ENCODE measurements at regions not wholly inside any gene's neighbourhood (a gene's known extent, or its start where the extent isn't known, plus 50 kb on each side); places are given as distances from the start of the nearest gene placed in this dataset.
"Not testable (repeated sequence)": the region's sequence is repeated elsewhere in the genome, so short reads cannot be mapped to it uniquely, and the experiment has no call there.

- Histone ChIP-seq H3K4me1 (ENCODE audit: control insufficient read depth in 5 of 5, insufficient read depth in 5 of 5, low read length in 5 of 5) (no peaks in the 10 kb centered on the region), H3K27ac (ENCODE audit: low read depth in 1 of 2, low read length in 1 of 2) (no peak overlapping the region), H3K27me3 (ENCODE audit: control insufficient read depth in 3 of 3, insufficient read depth in 3 of 3, low read length in 2 of 3) (no peaks in the 10 kb centered on the region), H3K9me3 (ENCODE audit: control insufficient read depth in 4 of 4, insufficient read depth in 3 of 4, low read length in 3 of 4) (no peaks in the 10 kb centered on the region), H3K4me3 (no peak overlapping the region), H3K36me3 (ENCODE audit: control insufficient read depth in 4 of 4, insufficient read depth in 4 of 4, low read length in 4 of 4) (no peaks in the 10 kb centered on the region), H3K9ac (ENCODE audit: insufficient read depth in 1 of 2, low read length in 2 of 2) (no peak overlapping the region)
- ATAC-seq (ENCODE audit: insufficient read depth, low FRiP score) (no peak), DNase-seq (no peak)
- no peak for TF ChIP-seq CTCF (IDR thresholded peaks at IDR 0.05; ENCODE audit: control extremely low read depth, extremely low read depth)
- WGBS, 2 donors = 88 to 98% methylated on average over 2 of the region's 2 CpGs
Measured at GRCh38 chr11:121999651-122000050, 116.4 kb downstream of the BLID start.

GRCh38 chr11:121996574-121996973, 119.4 kb downstream of the BLID start:
- H3K36me3 ChIP-seq (ENCODE audit: control insufficient read depth in 4 of 4, insufficient read depth in 4 of 4, low read length in 4 of 4) = no peaks in the 10 kb centered on the region
- ATAC-seq (ENCODE audit: insufficient read depth, low FRiP score) (no peak), DNase-seq (no peak)
- no peak overlapping the region for H3K27ac ChIP-seq (ENCODE audit: low read depth in 1 of 2, low read length in 1 of 2)
- no peak overlapping the region for H3K9ac ChIP-seq (ENCODE audit: insufficient read depth in 1 of 2, low read length in 2 of 2)
- H3K9me3 ChIP-seq (ENCODE audit: control insufficient read depth in 4 of 4, insufficient read depth in 3 of 4, low read length in 3 of 4) = peaks cover 0 to 4% (median 0%) of the 10 kb centered on the region in 4 donors
- TF ChIP-seq CTCF (IDR thresholded peaks at IDR 0.05; ENCODE audit: control extremely low read depth, extremely low read depth) = no peak
- no peak overlapping the region for H3K4me3 ChIP-seq
- H3K4me1 ChIP-seq (ENCODE audit: control insufficient read depth in 5 of 5, insufficient read depth in 5 of 5, low read length in 5 of 5) = no peaks in the 10 kb centered on the region
- H3K27me3 ChIP-seq (ENCODE audit: control insufficient read depth in 3 of 3, insufficient read depth in 3 of 3, low read length in 2 of 3) = no peaks in the 10 kb centered on the region
- 87 to 94% methylated on average over 1 of the region's 1 CpG for WGBS, 2 donors

GRCh38 chr11:121983901-121984300, 132.1 kb downstream of the BLID start:
- TF ChIP-seq CTCF (IDR thresholded peaks at IDR 0.05; ENCODE audit: control extremely low read depth, extremely low read depth) = no peak
- no peaks in the 10 kb centered on the region for H3K4me1 ChIP-seq (ENCODE audit: control insufficient read depth in 5 of 5, insufficient read depth in 5 of 5, low read length in 5 of 5)
- DNase-seq = no peak
- 87 to 91% methylated on average over 3 of the region's 3 CpGs for WGBS, 2 donors
- no peak overlapping the region for H3K9ac ChIP-seq (ENCODE audit: insufficient read depth in 1 of 2, low read length in 2 of 2)
- no peaks in the 10 kb centered on the region for H3K36me3 ChIP-seq (ENCODE audit: control insufficient read depth in 4 of 4, insufficient read depth in 4 of 4, low read length in 4 of 4)
- ATAC-seq (ENCODE audit: insufficient read depth, low FRiP score) = no peak
- H3K27ac ChIP-seq (ENCODE audit: low read depth in 1 of 2, low read length in 1 of 2) = no peak overlapping the region
- no peak overlapping the region for H3K4me3 ChIP-seq
- H3K27me3 ChIP-seq (ENCODE audit: control insufficient read depth in 3 of 3, insufficient read depth in 3 of 3, low read length in 2 of 3) = no peaks in the 10 kb centered on the region
- H3K9me3 ChIP-seq (ENCODE audit: control insufficient read depth in 4 of 4, insufficient read depth in 3 of 4, low read length in 3 of 4) = no peaks in the 10 kb centered on the region

- not testable (repeated sequence) for H3K27ac ChIP-seq (ENCODE audit: low read depth in 1 of 2, low read length in 1 of 2); H3K4me1 ChIP-seq (ENCODE audit: control insufficient read depth in 5 of 5, insufficient read depth in 5 of 5, low read length in 5 of 5); DNase-seq; H3K4me3 ChIP-seq; ATAC-seq (ENCODE audit: insufficient read depth, low FRiP score); H3K27me3 ChIP-seq (ENCODE audit: control insufficient read depth in 3 of 3, insufficient read depth in 3 of 3, low read length in 2 of 3); H3K36me3 ChIP-seq (ENCODE audit: control insufficient read depth in 4 of 4, insufficient read depth in 4 of 4, low read length in 4 of 4); H3K9me3 ChIP-seq (ENCODE audit: control insufficient read depth in 4 of 4, insufficient read depth in 3 of 4, low read length in 3 of 4); H3K9ac ChIP-seq (ENCODE audit: insufficient read depth in 1 of 2, low read length in 2 of 2)
Measured at GRCh38 chr11:121977914-121978313, 138.1 kb downstream of the BLID start.
